ENCODE measurements at regions not wholly inside any gene's neighbourhood (a gene's known extent, or its start where the extent isn't known, plus 50 kb on each side); places are given as distances from the start of the nearest gene placed in this dataset.

- TF ChIP-seq, protein P1, sequence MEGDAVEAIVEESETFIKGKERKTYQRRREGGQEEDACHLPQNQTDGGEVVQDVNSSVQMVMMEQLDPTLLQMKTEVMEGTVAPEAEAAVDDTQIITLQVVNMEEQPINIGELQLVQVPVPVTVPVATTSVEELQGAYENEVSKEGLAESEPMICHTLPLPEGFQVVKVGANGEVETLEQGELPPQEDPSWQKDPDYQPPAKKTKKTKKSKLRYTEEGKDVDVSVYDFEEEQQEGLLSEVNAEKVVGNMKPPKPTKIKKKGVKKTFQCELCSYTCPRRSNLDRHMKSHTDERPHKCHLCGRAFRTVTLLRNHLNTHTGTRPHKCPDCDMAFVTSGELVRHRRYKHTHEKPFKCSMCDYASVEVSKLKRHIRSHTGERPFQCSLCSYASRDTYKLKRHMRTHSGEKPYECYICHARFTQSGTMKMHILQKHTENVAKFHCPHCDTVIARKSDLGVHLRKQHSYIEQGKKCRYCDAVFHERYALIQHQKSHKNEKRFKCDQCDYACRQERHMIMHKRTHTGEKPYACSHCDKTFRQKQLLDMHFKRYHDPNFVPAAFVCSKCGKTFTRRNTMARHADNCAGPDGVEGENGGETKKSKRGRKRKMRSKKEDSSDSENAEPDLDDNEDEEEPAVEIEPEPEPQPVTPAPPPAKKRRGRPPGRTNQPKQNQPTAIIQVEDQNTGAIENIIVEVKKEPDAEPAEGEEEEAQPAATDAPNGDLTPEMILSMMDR (IDR thresholded peaks at IDR 0.05; ENCODE audit: insufficient read depth, low read depth, low read length): no peak
- H3K4me3 ChIP-seq (ENCODE audit: low read depth, low read length): no peak overlapping the region
- no peak for DNase-seq (ENCODE audit: low read depth)
These were observed 500.4 kb downstream of the MIAT start for GRCh38 chr22:27157666-27158370.

DNA sequence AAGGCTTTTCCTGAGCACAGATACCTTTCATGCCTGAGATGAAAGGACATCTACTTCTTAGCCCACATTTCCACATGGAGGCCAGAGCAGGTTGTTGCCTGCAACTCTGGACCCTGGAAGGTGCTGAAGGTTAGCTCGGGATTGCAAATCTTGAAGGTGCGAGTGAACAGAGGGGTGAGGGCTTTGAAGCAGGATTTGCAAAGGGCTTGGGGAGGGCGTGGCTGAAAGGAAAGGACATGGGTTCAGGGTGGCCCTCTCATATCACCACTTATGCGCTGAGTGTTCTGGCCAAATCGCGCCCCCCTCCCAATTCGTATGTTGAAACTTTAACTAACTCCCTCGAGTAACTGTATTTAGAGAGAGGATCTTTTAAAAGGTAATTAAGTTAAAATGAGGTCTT lies 501.6 kb downstream of the MIAT start:
- TF ChIP-seq, protein P1 (IDR thresholded peaks at IDR 0.05; ENCODE audit: insufficient read depth, low read depth, low read length): no peak
- no peak for DNase-seq (ENCODE audit: low read depth)
- H3K4me3 ChIP-seq (ENCODE audit: low read depth, low read length): no peak overlapping the region

DNA sequence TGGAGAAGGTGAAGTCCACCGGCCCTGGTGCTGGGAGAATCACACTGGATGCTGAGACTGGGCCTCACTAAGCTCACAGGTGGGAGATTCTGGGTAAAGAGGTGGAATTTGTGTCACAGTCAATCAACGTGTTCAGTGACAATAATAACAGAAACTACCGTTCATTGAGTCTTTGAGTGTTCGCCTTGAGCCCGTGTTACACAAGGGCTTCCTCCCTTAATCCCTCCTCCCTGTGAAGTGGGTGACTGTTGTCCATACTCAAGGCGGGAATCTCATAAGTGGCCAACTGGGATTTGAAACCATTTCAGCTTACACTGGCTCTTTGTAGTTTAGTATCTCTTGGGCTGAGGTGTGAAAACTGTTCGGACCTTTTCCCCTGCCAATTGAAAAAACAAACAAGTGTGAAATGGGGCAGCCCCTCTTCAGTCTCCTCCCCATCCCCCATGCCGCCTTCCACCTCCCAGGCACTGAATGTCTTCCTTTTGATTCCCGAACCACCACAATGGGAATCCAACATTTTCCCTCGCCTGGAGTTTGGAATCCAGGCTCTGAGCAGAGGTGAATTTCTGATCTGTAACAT lies 502.4 kb downstream of the MIAT start:
- TF ChIP-seq, protein P1 (IDR thresholded peaks at IDR 0.05; ENCODE audit: insufficient read depth, low read depth, low read length): no peak
- no peak for DNase-seq (ENCODE audit: low read depth)
- H3K4me3 ChIP-seq (ENCODE audit: low read depth, low read length): no peak overlapping the region

GRCh38 chr22:27163162-27164137 lies 506.1 kb downstream of the MIAT start:
- TF ChIP-seq, protein P1 (IDR thresholded peaks at IDR 0.05; ENCODE audit: insufficient read depth, low read depth, low read length): no peak
- H3K4me3 ChIP-seq (ENCODE audit: low read depth, low read length): no peak overlapping the region
- no peak for DNase-seq (ENCODE audit: low read depth)

DNA sequence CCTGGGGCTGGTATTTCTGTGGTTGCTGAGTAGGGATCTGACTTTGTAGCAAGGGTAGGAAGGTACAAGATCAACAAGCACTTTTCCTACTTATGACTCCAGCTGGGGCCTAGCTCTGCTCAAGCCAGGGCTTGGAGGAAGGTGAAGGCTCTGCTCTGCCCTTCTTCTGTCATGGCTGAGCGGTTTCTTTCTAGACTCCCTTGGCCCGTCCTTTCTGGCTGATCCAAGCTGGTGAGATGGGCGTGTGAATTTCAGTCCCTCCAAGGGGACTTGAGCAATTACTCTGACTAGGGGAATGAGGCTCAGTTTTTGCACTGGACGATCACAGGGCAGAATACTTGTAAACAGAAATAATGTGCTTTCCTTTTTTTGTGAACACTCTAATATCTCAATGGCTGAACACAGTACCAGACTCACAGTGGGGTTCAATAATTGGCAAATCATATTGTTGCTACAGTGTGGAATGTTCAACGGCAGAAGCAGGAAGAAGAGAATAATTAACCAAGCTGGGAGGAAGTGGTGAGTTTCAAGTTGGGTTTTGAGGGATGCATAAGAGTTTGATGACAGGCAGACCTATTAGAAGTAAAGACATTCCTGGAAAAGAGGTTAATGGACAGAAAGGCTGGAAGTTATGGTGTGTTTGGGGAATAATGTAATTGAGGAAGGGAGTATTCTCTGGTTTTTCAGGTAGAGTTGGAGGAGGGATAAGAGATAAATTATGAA lies 507.6 kb downstream of the MIAT start:
- H3K4me3 ChIP-seq (ENCODE audit: low read depth, low read length): no peak overlapping the region
- DNase-seq (ENCODE audit: low read depth): no peak
- TF ChIP-seq, protein P1 (IDR thresholded peaks at IDR 0.05; ENCODE audit: insufficient read depth, low read depth, low read length): no peak

DNA sequence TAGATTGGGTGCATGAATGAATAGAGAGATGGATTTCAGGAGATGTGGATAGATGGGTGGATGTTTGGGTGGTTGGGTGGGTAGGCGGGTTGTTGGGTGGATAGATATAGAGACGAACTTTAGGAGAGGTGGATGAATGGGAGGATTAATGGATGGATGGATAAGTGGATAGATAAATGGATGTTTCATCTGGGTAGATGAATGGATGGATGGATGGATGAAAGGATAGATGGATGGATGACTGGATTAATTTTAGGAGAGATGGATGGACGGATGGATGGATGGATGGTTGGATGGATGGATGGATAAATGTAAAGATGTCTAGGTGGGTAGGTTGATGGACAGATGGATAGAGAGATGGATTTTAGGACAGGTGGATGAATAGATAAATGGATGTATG lies 511.3 kb downstream of the MIAT start:
- TF ChIP-seq, protein P1 (IDR thresholded peaks at IDR 0.05; ENCODE audit: insufficient read depth, low read depth, low read length): no peak
- no peak overlapping the region for H3K4me3 ChIP-seq (ENCODE audit: low read depth, low read length)
- no peak for DNase-seq (ENCODE audit: low read depth)

All from fibroblast of villous mesenchyme (primary cell).